ENCODE measurements at regions not wholly inside any gene's neighbourhood (a gene's known extent, or its start where the extent isn't known, plus 50 kb on each side); places are given as distances from the start of the nearest gene placed in this dataset.
"Not testable (repeated sequence)": the region's sequence is repeated elsewhere in the genome, so short reads cannot be mapped to it uniquely, and the experiment has no call there.

- H3K4me1 Mint-ChIP-seq (ENCODE audit: low read depth, unreplicated experiment), result no peaks in the 10 kb centered on the region
- H3K9me3 Mint-ChIP-seq (ENCODE audit: unreplicated experiment), result peaks cover 3% of the 10 kb centered on the region
- H3K27ac ChIP-seq (ENCODE audit: low read depth, low read length), result no peak overlapping the region
- H3K36me3 ChIP-seq (ENCODE audit: insufficient read depth, low read length), result no peaks in the 10 kb centered on the region
- H3K9me3 ChIP-seq (ENCODE audit: insufficient read depth, low read depth, low read length), result no peaks in the 10 kb centered on the region
- H3K27ac Mint-ChIP-seq (ENCODE audit: unreplicated experiment), result no peak overlapping the region
- H3K4me3 ChIP-seq (ENCODE audit: insufficient read depth, low read depth, low read length), result no peak overlapping the region
- no peak for FAIRE-seq
- H3K79me2 ChIP-seq (ENCODE audit: insufficient read depth, low read length), result no peaks in the 10 kb centered on the region
- TF ChIP-seq EZH2 (IDR thresholded peaks at IDR 0.05; ENCODE audit: insufficient read depth, low read length), result no peak
- TF ChIP-seq, protein P1, sequence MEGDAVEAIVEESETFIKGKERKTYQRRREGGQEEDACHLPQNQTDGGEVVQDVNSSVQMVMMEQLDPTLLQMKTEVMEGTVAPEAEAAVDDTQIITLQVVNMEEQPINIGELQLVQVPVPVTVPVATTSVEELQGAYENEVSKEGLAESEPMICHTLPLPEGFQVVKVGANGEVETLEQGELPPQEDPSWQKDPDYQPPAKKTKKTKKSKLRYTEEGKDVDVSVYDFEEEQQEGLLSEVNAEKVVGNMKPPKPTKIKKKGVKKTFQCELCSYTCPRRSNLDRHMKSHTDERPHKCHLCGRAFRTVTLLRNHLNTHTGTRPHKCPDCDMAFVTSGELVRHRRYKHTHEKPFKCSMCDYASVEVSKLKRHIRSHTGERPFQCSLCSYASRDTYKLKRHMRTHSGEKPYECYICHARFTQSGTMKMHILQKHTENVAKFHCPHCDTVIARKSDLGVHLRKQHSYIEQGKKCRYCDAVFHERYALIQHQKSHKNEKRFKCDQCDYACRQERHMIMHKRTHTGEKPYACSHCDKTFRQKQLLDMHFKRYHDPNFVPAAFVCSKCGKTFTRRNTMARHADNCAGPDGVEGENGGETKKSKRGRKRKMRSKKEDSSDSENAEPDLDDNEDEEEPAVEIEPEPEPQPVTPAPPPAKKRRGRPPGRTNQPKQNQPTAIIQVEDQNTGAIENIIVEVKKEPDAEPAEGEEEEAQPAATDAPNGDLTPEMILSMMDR (IDR thresholded peaks at IDR 0.05; ENCODE audit: insufficient read depth, low read depth, low read length), result no peak
- H3K4me2 ChIP-seq (ENCODE audit: low read length), result no peak overlapping the region
- H4K20me1 ChIP-seq (ENCODE audit: insufficient read depth, low read length), result no peaks in the 10 kb centered on the region
- no peaks in the 10 kb centered on the region for H3K4me1 ChIP-seq (ENCODE audit: insufficient read depth, low read length)
- H2AFZ ChIP-seq (ENCODE audit: low read depth, low read length), result no peak overlapping the region
- peaks cover 4% of the 10 kb centered on the region for H3K27me3 Mint-ChIP-seq (ENCODE audit: low read depth, unreplicated experiment)
- no peak for DNase-seq (ENCODE audit: low read depth)
- H3K36me3 Mint-ChIP-seq (ENCODE audit: low read depth, unreplicated experiment), result no peaks in the 10 kb centered on the region
- no peaks in the 10 kb centered on the region for H3K27me3 ChIP-seq (ENCODE audit: insufficient read depth, low read length)
- H3K4me3 Mint-ChIP-seq (ENCODE audit: unreplicated experiment), result no peak overlapping the region
- H3K9ac ChIP-seq (ENCODE audit: low read length), result no peak overlapping the region
Observed at GRCh38 chr5:82537687-82538306, 259.6 kb upstream of the RPS23 start.

DNA sequence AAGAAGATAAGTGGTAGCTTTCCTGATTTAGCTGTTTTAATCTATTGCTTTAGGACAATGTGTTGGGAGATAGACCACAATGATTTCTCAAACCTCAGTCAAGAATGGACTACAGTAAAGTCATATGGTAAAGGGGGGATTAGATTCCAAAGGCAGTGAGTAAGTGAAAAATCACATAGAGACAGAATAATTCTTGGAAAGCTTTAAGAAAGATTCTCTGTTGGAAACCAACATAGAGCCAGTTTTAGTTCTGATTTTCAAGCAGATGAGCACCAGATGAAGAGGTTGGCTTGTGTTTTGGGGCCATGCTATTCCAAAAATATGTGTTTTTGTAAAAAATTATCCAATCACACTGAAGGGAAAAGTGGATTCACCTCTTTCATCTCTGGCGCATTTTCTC lies 256.8 kb upstream of the RPS23 start:
- DNase-seq (ENCODE audit: low read depth) (peak; percentile 54), FAIRE-seq (no peak)
- Histone ChIP-seq H3K79me2 (ENCODE audit: insufficient read depth, low read length) (no peaks in the 10 kb centered on the region), H2AFZ (ENCODE audit: low read depth, low read length) (no peak overlapping the region), H3K4me2 (ENCODE audit: low read length) (no peak overlapping the region), H4K20me1 (ENCODE audit: insufficient read depth, low read length) (no peaks in the 10 kb centered on the region), H3K4me3 (ENCODE audit: insufficient read depth, low read depth, low read length) (no peak overlapping the region), H3K36me3 (ENCODE audit: insufficient read depth, low read length) (no peaks in the 10 kb centered on the region), H3K9me3 (ENCODE audit: insufficient read depth, low read depth, low read length) (no peaks in the 10 kb centered on the region), H3K27ac (ENCODE audit: low read depth, low read length) (no peak overlapping the region), H3K9ac (ENCODE audit: low read length) (no peak overlapping the region), H3K27me3 (ENCODE audit: insufficient read depth, low read length) (no peaks in the 10 kb centered on the region), H3K4me1 (ENCODE audit: insufficient read depth, low read length) (no peaks in the 10 kb centered on the region)
- Mint-ChIP-seq H3K27ac (ENCODE audit: unreplicated experiment) (no peak overlapping the region), H3K36me3 (ENCODE audit: low read depth, unreplicated experiment) (peaks cover 2% of the 10 kb centered on the region), H3K4me3 (ENCODE audit: unreplicated experiment) (no peak overlapping the region), H3K9me3 (ENCODE audit: unreplicated experiment) (peaks cover 22% of the 10 kb centered on the region), H3K4me1 (ENCODE audit: low read depth, unreplicated experiment) (no peaks in the 10 kb centered on the region), H3K27me3 (ENCODE audit: low read depth, unreplicated experiment) (peaks cover 4% of the 10 kb centered on the region)
- no peak for TF ChIP-seq EZH2 (IDR thresholded peaks at IDR 0.05; ENCODE audit: insufficient read depth, low read length)
- TF ChIP-seq, protein P1 (IDR thresholded peaks at IDR 0.05; ENCODE audit: insufficient read depth, low read depth, low read length), result no peak

DNA sequence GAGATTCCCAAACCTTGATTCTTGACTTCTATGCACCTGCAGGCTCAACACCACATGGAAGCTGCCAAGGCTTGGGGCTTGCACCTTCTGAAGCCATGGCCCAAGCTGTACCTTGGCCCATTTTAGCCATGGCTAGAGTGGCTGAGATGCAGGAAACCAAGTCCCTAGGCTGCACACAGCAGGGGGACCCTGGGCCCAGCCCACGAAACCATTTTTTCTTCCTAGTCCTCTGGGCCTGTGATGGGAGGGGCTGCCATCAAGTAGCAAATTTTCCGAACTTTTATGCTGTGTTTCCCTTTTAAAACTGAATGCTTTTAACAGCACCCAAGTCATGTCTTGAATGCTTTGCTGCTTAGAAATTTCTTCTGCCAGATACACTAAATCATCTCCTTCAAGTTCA lies 253.9 kb upstream of the RPS23 start:
- H4K20me1 ChIP-seq (ENCODE audit: insufficient read depth, low read length); H2AFZ ChIP-seq (ENCODE audit: low read depth, low read length); DNase-seq (ENCODE audit: low read depth); H3K36me3 Mint-ChIP-seq (ENCODE audit: low read depth, unreplicated experiment); H3K4me1 ChIP-seq (ENCODE audit: insufficient read depth, low read length); H3K36me3 ChIP-seq (ENCODE audit: insufficient read depth, low read length); H3K4me3 ChIP-seq (ENCODE audit: insufficient read depth, low read depth, low read length); H3K27ac ChIP-seq (ENCODE audit: low read depth, low read length); H3K4me2 ChIP-seq (ENCODE audit: low read length); H3K79me2 ChIP-seq (ENCODE audit: insufficient read depth, low read length); FAIRE-seq; H3K27ac Mint-ChIP-seq (ENCODE audit: unreplicated experiment); H3K27me3 ChIP-seq (ENCODE audit: insufficient read depth, low read length); H3K4me3 Mint-ChIP-seq (ENCODE audit: unreplicated experiment); H3K4me1 Mint-ChIP-seq (ENCODE audit: low read depth, unreplicated experiment); H3K9ac ChIP-seq (ENCODE audit: low read length); H3K9me3 ChIP-seq (ENCODE audit: insufficient read depth, low read depth, low read length); H3K27me3 Mint-ChIP-seq (ENCODE audit: low read depth, unreplicated experiment): not testable (repeated sequence)
- H3K9me3 Mint-ChIP-seq (ENCODE audit: unreplicated experiment), result peaks cover 24% of the 10 kb centered on the region
